A549 (cell line): ENCODE measurements at regions not wholly inside any gene's neighbourhood (a gene's known extent, or its start where the extent isn't known, plus 50 kb on each side); places are given as distances from the start of the nearest gene placed in this dataset.
"Not testable (repeated sequence)": the region's sequence is repeated elsewhere in the genome, so short reads cannot be mapped to it uniquely, and the experiment has no call there.

Experiments used
- ATAC-seq, 2 experiments: fragments of 200-7000 bp in 1 of 2; fragments of >200 bp in 1 of 2; cut with Nextera tagmentation in 1 of 2; cut with Tn5 transposase in 1 of 2; 3 replicates each; pipeline versions ENCODE4 v1.8.0 to v1.9.1; 2018 to 2020; ENCODE audit warnings: mild to moderate bottlenecking in 1 of 2, moderate library complexity in 1 of 2
- CTCF ChIA-PET: fragments of 300-600 bp; sonication (Branson Sonifier 250); formaldehyde crosslinking; extraction: SDS; loops from one replicate; lab custom pipeline; 2021; ENCODE audit warnings: antibody characterized with exemption, inconsistent platforms; lab: Yijun Ruan, JAX
- POLR2A ChIA-PET: fragments of 350-600 bp; formaldehyde crosslinking; extraction: SDS; loops from one replicate; lab custom pipeline; 2021; ENCODE audit warnings: antibody characterized with exemption, inconsistent platforms; lab: Yijun Ruan, JAX
- DNase-seq, 2 experiments: peaks; one replicate each; pipeline versions ENCODE4 v3.0.0 to v3.0.0-alpha.2; 2011 to 2016; ENCODE audit warnings: low read depth in 1 of 2, low spot score in 1 of 2
- FAIRE-seq: peaks from 2 replicates; lab custom pipeline; 2011; peaks lifted over from hg19 to GRCh38; lab: Jason Lieb, UNC
- H3K27ac ChIP-seq, 2 experiments: fragments of >200 bp; sonication (Bioruptor Twin); formaldehyde crosslinking; 3 replicates each; pipeline ENCODE4 v1.5.1; 2016 to 2017
- H3K4me1 ChIP-seq: fragments of >200 bp; sonication (Bioruptor Twin); formaldehyde crosslinking; 3 replicates; pipeline ENCODE4 v1.6.1; 2016
- H3K4me2 ChIP-seq: fragments of >200 bp; sonication (Bioruptor Twin); formaldehyde crosslinking; 3 replicates; pipeline ENCODE4 v1.6.1; 2016
- H3K4me3 ChIP-seq: fragments of >200 bp; sonication (Bioruptor Twin); formaldehyde crosslinking; 3 replicates; pipeline ENCODE4 v1.5.1; 2016
- H3K9me3 ChIP-seq: fragments of >200 bp; sonication (Bioruptor Twin); formaldehyde crosslinking; 3 replicates; pipeline ENCODE4 v1.6.1; 2016
- ATOH8 ChIP-seq: fragments of 250-450 bp; sonication (Bioruptor Pico); IDR thresholded peaks from 2 replicates; pipeline ENCODE4 v1.5.0; 2020; ENCODE audit warnings: low read depth, mild to moderate bottlenecking, moderate library complexity
- CHD2 ChIP-seq: fragments of 150-350 bp; IDR thresholded peaks from 2 replicates; pipeline ENCODE4 v1.6.1; 2014; ENCODE audit warnings: low read length; ENCODE audit not compliant: partially characterized antibody
- EP300 ChIP-seq, 2 experiments: fragments of >200 bp; sonication (Bioruptor Twin); formaldehyde crosslinking; IDR thresholded peaks; 2 replicates in 1 of 2; 3 replicates in 1 of 2; pipeline ENCODE4 v1.6.1; 2016 to 2017
- HDAC2 ChIP-seq: fragments of 200-600 bp; sonication (generic); IDR thresholded peaks from 2 replicates; pipeline ENCODE4 v1.6.1; 2016
- HOXA7 ChIP-seq: fragments of 250-450 bp; sonication (Bioruptor Pico); IDR thresholded peaks from 2 replicates; pipeline ENCODE4 v1.5.0; 2020; ENCODE audit warnings: mild to moderate bottlenecking, moderate library complexity
- JUN ChIP-seq, 2 experiments: fragments of >200 bp; sonication (Bioruptor Twin); formaldehyde crosslinking; IDR thresholded peaks; 2 replicates in 1 of 2; 3 replicates in 1 of 2; pipeline ENCODE4 v1.6.1; 2016 to 2017
- KDM1A ChIP-seq: fragments of 200-600 bp; sonication (generic); IDR thresholded peaks from 2 replicates; pipeline ENCODE4 v1.6.1; 2016; ENCODE audit warnings: low read depth, mild to moderate bottlenecking
- MAX ChIP-seq: IDR thresholded peaks from 2 replicates; pipeline ENCODE4 v1.6.1; 2012
- NPAS2 ChIP-seq: fragments of 250-450 bp; sonication (Bioruptor Pico); IDR thresholded peaks from 2 replicates; pipeline ENCODE4 v1.8.0; 2022; ENCODE audit warnings: mild to moderate bottlenecking, moderate library complexity, borderline replicate concordance
- PBX3 ChIP-seq: IDR thresholded peaks from 2 replicates; pipeline ENCODE4 v1.6.1; 2012
- RAD21 ChIP-seq, 2 experiments: fragments of >200 bp in 1 of 2; sonication (Bioruptor Twin) in 1 of 2; formaldehyde crosslinking in 1 of 2; IDR thresholded peaks in 1 of 2; conservative IDR thresholded peaks in 1 of 2; 2 replicates in 1 of 2; 3 replicates in 1 of 2; pipeline ENCODE4 v1.6.1; 2012 to 2018; ENCODE audit warnings: inconsistent platforms in 1 of 2
- RARB ChIP-seq: fragments of 250-450 bp; sonication (Bioruptor Pico); IDR thresholded peaks from 2 replicates; pipeline ENCODE4 v1.8.0; 2021; ENCODE audit warnings: mild to moderate bottlenecking, moderate library complexity
- REST ChIP-seq: fragments of 200-600 bp; sonication (generic); IDR thresholded peaks from 2 replicates; pipeline ENCODE4 v1.6.1; 2016; ENCODE audit warnings: antibody characterized with exemption, mild to moderate bottlenecking, moderate library complexity
- SMC3 ChIP-seq: fragments of >200 bp; sonication (Bioruptor Twin); formaldehyde crosslinking; IDR thresholded peaks from 3 replicates; pipeline ENCODE4 v1.6.1; 2018; ENCODE audit warnings: inconsistent platforms
- TFCP2L1 ChIP-seq: fragments of 250-450 bp; sonication (Bioruptor Pico); IDR thresholded peaks from 2 replicates; pipeline ENCODE4 v1.5.0; 2021; ENCODE audit warnings: mild to moderate bottlenecking
- TP53 ChIP-seq: fragments of 250-450 bp; sonication (Bioruptor Pico); IDR thresholded peaks from 2 replicates; pipeline ENCODE4 v1.5.0; 2021; ENCODE audit warnings: mild to moderate bottlenecking, moderate library complexity
- ZNF302 ChIP-seq: fragments of 250-450 bp; sonication (Bioruptor Pico); IDR thresholded peaks from 2 replicates; pipeline ENCODE4 v1.9.0; 2021; ENCODE audit warnings: inconsistent platforms, mild to moderate bottlenecking, moderate library complexity
- WGBS: methylation state at CpG from one replicate; pipeline ENCODE4 v1.1.6; 2017; ENCODE audit errors: missing lambda C conversion rate; 5-methylcytosine and 5-hydroxymethylcytosine counted together

- WGBS: 49% methylated on average over 2 of the region's 2 CpGs
- no peak for FAIRE-seq
- POLR2A ChIA-PET: interaction anchor here (0.6 to 1.0 kb wide), 2 partner anchors 181 to 849 kb away, joined by 3 read pairs; no protein-coding TSS in a partner anchor
- Histone ChIP-seq H3K4me2 (peak overlapping the region; percentile 66), H3K27ac (peak overlapping the region; percentile 45 to 58; a peak in 4 of 6 replicates), H3K9me3 (no peaks in the 10 kb centered on the region), H3K4me1 (peaks cover 21% of the 10 kb centered on the region), H3K4me3 (no peak overlapping the region)
- ATAC-seq: no peak
- CTCF ChIA-PET: interaction anchor here (0.6 to 1.1 kb wide), 2 partner anchors 513 to 552 kb away, joined by 3 to 4 read pairs; no protein-coding TSS in a partner anchor
- DNase-seq: peak in 1 of 2 experiments; percentile 16
- no peak for TF ChIP-seq EP300 (IDR thresholded peaks at IDR 0.05)
- no peak for TF ChIP-seq HDAC2
- TF ChIP-seq PBX3: no peak
These were observed 541.9 kb upstream of the BOD1L1 start for GRCh38 chr4:14169460-14169859.

- H3K4me2 ChIP-seq: 0 out of 3 replicates have a peak overlapping the region, but pooled peaks have one; percentile 66
- FAIRE-seq, H3K4me3 ChIP-seq, H3K9me3 ChIP-seq, POLR2A ChIA-PET, CTCF ChIA-PET, ATAC-seq, DNase-seq: not testable (repeated sequence)
- peak overlapping the region in 1 of 2 experiments; percentile 58; a peak in 3 of 6 replicates for H3K27ac ChIP-seq
- H3K4me1 ChIP-seq: peaks cover 21% of the 10 kb centered on the region
- 84% methylated on average over 6 of the region's 6 CpGs for WGBS
These were observed 542.4 kb upstream of the BOD1L1 start for GRCh38 chr4:14169940-14170339.

- TF ChIP-seq SMC3: no peak
- TF ChIP-seq HOXA7 (CRISPR knock-in tag): no peak
- no peak for TF ChIP-seq NPAS2 (CRISPR knock-in tag)
- no peak for TF ChIP-seq TP53
- TF ChIP-seq JUN (IDR thresholded peaks at IDR 0.05): no peak
- no peak for TF ChIP-seq RAD21 (conservative IDR thresholded peaks at IDR 0.05 in 1 of 2, IDR thresholded peaks at IDR 0.05 in 1 of 2)
- no peak for TF ChIP-seq TFCP2L1
- TF ChIP-seq REST: no peak
- TF ChIP-seq MAX: no peak
- TF ChIP-seq KDM1A: no peak
- TF ChIP-seq EP300 (IDR thresholded peaks at IDR 0.05): no peak
- TF ChIP-seq ZNF302 (CRISPR knock-in tag): no peak
- no peak for TF ChIP-seq RARB (CRISPR knock-in tag)
- no peak for TF ChIP-seq CHD2
- TF ChIP-seq ATOH8 (CRISPR knock-in tag): no peak
- no peak for FAIRE-seq
- no peak overlapping the region for H3K4me3 ChIP-seq
- WGBS: 92% methylated on average over 3 of the region's 3 CpGs
- no peaks in the 10 kb centered on the region for H3K9me3 ChIP-seq
- CTCF ChIA-PET: no interaction called here
- DNase-seq: no peak
- H3K4me1 ChIP-seq: peaks cover 37% of the 10 kb centered on the region
- POLR2A ChIA-PET: no interaction called here
- no peak overlapping the region for H3K4me2 ChIP-seq
- ATAC-seq: no peak
- peak overlapping the region in 1 of 2 experiments; percentile 1; a peak in 2 of 6 replicates for H3K27ac ChIP-seq
These were observed 549.1 kb upstream of the BOD1L1 start for GRCh38 chr4:14176613-14177012.
